ENCODE measurements at regions not wholly inside any gene's neighbourhood (a gene's known extent, or its start where the extent isn't known, plus 50 kb on each side); places are given as distances from the start of the nearest gene placed in this dataset.
"Not testable (repeated sequence)": the region's sequence is repeated elsewhere in the genome, so short reads cannot be mapped to it uniquely, and the experiment has no call there.

DNA sequence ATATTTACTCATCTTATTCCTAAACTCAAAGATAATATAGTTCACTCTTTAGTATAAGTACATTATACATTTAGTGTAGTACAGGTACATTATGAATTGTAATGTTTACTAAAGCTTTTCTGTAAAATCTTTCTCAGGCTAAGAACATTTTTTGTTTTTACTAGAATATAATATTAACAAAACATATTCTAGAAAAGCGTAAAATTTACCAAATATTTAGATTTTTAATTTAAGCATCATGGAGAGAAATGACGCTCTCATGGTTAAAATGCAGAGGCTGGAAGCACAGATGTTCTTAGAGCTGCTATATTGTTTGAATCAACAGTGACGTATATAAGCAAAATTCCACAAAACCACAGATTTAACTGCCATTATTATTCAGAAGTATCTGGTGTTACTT is 54.7 kb upstream of the NBPF15 start:
- not testable (repeated sequence) for TF ChIP-seq POLR2A (IDR thresholded peaks at IDR 0.05); CTCF (IDR thresholded peaks at IDR 0.05 in 4 of 5, conservative IDR thresholded peaks at IDR 0.05 in 1 of 5)

Measured in gastrocnemius medialis (tissue), 4 donors.